ENCODE measurements at regions not wholly inside any gene's neighbourhood (a gene's known extent, or its start where the extent isn't known, plus 50 kb on each side); places are given as distances from the start of the nearest gene placed in this dataset.

DNA sequence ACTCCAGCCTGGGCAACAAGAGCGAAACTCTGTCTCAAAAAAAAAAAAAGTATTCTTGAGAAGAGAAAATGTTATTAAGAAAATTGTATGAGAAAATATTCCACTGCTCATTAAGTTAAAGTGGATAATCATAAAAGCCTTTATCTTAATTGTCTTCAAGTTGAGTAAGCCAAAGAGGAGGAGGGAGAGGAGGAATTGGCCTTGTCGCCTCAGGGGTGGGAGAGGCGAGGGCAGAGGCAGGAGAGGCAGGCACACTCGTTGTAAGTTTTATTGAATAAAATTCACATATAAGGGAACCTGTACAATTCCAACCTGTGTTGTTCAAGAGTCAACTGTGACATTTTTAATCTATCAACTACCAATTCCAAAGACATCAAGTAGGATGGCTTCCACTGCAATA lies 820.3 kb downstream of the USP25 start:
- H3K4me3 Mint-ChIP-seq = no peak overlapping the region
- no peak for ATAC-seq (ENCODE audit: low read depth)
- H3K4me1 Mint-ChIP-seq = no peaks in the 10 kb centered on the region
- no peak overlapping the region for H3K27ac Mint-ChIP-seq
- H3K36me3 Mint-ChIP-seq = no peaks in the 10 kb centered on the region
- no peaks in the 10 kb centered on the region for H3K27me3 Mint-ChIP-seq
- POLR2A ChIA-PET = no interaction called here
- peaks cover 5% of the 10 kb centered on the region for H3K9me3 Mint-ChIP-seq
- DNase-seq = no peak

DNA sequence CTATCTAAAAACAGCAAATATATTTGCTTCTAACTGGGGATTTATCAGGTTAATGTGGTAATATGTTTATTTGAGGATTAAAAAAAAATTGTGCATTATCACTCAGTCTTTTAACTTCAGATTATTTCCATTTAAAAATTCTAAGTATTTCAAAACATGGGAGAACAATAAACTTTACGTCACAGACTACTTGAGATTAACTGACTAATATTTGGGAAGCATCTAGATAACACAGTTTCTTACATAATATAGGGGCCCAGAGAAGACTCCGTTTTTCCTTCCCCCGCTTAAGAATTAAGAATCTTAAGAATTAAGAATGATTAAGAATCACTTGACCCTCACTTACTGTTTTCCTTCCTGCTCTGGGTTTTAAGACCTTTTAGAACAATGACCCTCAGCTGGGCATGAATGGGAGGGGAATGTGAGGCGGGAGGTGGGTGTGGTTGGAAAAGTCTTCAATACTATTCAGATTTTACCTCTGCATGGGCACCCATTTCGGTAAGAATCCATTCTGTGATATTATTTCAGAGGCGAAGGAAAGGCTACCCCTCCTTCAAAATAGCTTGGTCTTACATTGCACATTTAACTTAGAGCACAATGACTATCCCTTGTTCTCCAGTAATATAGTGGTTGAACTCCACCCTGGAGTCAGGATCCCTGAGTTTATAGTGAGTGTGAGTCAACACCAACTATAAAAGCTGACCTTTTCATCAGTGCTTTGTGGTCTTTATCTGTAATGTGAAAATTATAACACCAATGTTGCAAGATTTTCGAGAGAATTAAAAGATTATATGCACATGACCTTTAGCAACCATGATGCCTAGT lies 821.3 kb downstream of the USP25 start:
- Mint-ChIP-seq H3K4me1 (no peaks in the 10 kb centered on the region), H3K4me3 (no peak overlapping the region), H3K27me3 (no peaks in the 10 kb centered on the region), H3K36me3 (no peaks in the 10 kb centered on the region), H3K27ac (no peak overlapping the region), H3K9me3 (peaks cover 6% of the 10 kb centered on the region)
- POLR2A ChIA-PET = no interaction called here
- ATAC-seq (ENCODE audit: low read depth) (no peak), DNase-seq (no peak)

DNA sequence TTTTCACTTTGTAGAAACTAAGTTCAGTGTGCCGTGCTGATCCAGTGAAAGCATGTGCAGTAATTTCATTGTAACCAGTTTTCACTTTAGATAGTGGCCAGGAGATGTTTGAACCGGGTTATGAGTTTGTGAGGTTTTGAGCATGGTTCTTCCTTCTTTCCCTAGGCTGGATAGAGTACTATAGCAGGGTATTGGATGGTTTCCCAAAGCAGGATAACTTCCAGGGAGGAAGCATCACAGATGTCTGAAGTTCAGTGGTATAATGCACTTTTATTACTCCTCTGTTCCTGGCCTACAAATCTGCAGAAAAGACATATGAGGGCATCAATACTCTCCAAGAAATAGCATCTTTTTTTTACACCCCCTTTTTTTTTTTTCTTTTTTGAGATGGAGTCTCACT lies 823.1 kb downstream of the USP25 start:
- no peak overlapping the region for H3K4me3 Mint-ChIP-seq
- DNase-seq (no peak), ATAC-seq (ENCODE audit: low read depth) (no peak)
- H3K36me3 Mint-ChIP-seq = no peaks in the 10 kb centered on the region
- H3K4me1 Mint-ChIP-seq = no peaks in the 10 kb centered on the region
- H3K9me3 Mint-ChIP-seq = peaks cover 6% of the 10 kb centered on the region
- H3K27me3 Mint-ChIP-seq = no peaks in the 10 kb centered on the region
- H3K27ac Mint-ChIP-seq = no peak overlapping the region
- POLR2A ChIA-PET = no interaction called here

DNA sequence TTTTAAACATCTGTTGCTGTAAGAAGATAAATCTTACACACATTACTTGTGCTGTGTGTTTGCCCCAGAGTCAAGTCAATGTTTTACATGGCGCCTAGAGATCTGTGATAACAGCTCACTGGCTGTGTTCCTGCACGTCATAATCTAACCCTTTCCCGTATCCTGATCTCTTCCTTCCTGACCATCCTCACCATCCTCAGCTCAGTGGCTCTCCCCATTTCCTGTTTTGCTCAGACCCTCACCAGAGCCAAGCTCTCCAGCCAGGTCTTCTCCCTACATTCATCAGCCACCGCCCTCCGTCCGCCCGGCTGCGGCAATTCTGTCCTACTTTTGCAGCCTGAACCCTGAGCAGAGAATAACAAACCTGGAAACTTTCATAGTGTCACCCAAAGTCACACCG lies 824.7 kb downstream of the USP25 start:
- H3K9me3 Mint-ChIP-seq = peaks cover 6% of the 10 kb centered on the region
- ATAC-seq (ENCODE audit: low read depth) = no peak
- H3K36me3 Mint-ChIP-seq = no peaks in the 10 kb centered on the region
- POLR2A ChIA-PET = no interaction called here
- no peaks in the 10 kb centered on the region for H3K27me3 Mint-ChIP-seq
- DNase-seq = no peak
- H3K4me3 Mint-ChIP-seq = no peak overlapping the region
- no peaks in the 10 kb centered on the region for H3K4me1 Mint-ChIP-seq
- no peak overlapping the region for H3K27ac Mint-ChIP-seq

DNA sequence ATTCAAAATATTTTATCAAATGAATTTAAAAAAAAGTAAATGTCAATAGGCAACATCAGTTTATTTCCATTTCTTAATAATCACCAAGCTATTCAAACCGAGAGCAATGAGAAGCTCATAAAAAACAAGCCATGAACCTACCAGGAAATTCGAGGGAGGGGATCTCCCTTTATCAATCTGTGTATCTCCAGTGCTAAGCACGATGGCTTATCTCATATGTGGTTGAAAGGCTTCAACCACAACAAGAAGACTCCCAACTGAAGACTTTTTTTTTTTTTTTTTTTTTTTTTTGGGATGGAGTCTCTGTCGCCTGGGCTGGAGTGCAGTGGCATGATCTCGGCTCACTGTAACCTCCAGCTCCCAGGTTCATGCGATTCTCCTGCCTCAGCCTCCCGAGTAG lies 833.3 kb downstream of the USP25 start:
- Mint-ChIP-seq H3K27me3 (no peaks in the 10 kb centered on the region), H3K36me3 (no peaks in the 10 kb centered on the region), H3K4me3 (no peak overlapping the region), H3K27ac (no peak overlapping the region), H3K9me3 (no peaks in the 10 kb centered on the region), H3K4me1 (no peaks in the 10 kb centered on the region)
- ATAC-seq (ENCODE audit: low read depth) (no peak), DNase-seq (no peak)
- POLR2A ChIA-PET = interaction anchor here (0.7 kb wide), 1 partner anchor 92 kb away, joined by 5 read pairs; no protein-coding TSS in a partner anchor

DNA sequence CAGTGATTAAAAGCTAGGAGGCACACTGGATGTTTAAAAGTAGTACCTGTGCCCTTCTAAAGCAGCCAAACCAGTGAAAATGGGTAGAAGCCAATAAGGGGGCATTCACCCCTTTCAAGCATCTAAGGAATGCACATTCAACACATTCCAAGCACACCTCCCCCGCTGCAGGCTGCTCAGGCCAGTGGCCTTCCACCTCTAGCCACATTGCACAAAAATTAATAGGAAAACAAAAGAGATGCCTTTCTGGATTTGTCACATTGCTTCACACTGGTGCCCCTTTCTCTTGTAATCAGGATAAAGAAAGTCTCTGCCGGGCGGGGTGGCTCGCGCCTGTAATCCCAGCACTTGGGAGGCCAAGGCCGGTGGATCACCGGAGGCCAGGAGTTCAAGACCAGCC lies 834.0 kb downstream of the USP25 start:
- Mint-ChIP-seq H3K36me3 (no peaks in the 10 kb centered on the region), H3K9me3 (no peaks in the 10 kb centered on the region), H3K4me3 (no peak overlapping the region), H3K27me3 (no peaks in the 10 kb centered on the region), H3K4me1 (no peaks in the 10 kb centered on the region), H3K27ac (no peak overlapping the region)
- ATAC-seq (ENCODE audit: low read depth) = no peak
- DNase-seq = no peak
- POLR2A ChIA-PET = no interaction called here

DNA sequence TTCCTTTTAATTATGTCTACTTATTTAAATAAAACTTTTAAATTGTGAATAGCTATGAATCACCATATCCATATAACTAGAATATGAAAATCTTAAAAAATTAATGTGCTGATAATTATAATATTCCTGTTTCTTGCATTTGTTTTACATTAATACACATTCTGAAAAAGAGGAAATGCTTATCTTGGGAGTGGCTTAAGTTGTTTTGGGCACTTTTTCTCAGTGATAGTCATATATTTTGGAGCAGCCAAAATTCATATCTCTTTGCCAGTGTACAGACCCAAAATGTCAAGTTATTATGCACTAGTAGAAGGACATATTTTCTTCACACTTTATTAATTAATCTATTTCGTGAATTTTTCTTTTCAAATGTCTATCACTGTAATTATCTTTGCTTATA lies 838.5 kb downstream of the USP25 start:
- DNase-seq = no peak
- Mint-ChIP-seq H3K27ac (no peak overlapping the region), H3K27me3 (no peaks in the 10 kb centered on the region), H3K4me1 (no peaks in the 10 kb centered on the region), H3K4me3 (no peak overlapping the region), H3K9me3 (no peaks in the 10 kb centered on the region), H3K36me3 (no peaks in the 10 kb centered on the region)
- no peak for ATAC-seq (ENCODE audit: low read depth)
- POLR2A ChIA-PET = no interaction called here

DNA sequence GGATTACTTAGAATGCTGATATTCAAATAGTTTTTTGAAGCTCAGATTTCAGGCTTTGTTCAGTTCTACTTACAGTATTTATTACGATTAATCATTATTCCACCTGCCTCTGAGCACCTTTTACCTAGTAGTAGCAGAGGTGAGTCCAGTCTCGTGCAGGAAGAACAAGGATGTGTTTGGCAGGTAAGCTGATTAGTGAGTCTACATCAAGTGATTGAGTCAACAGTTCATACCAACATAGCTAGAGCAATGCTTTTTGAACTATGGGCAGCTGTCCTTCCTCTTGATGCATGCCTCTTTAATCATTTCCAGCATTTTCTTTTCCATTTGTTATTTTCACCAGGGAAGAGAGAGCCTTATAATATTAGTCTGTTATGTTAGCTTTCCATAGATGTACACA lies 838.9 kb downstream of the USP25 start:
- POLR2A ChIA-PET = no interaction called here
- no peaks in the 10 kb centered on the region for H3K27me3 Mint-ChIP-seq
- no peaks in the 10 kb centered on the region for H3K4me1 Mint-ChIP-seq
- DNase-seq (no peak), ATAC-seq (ENCODE audit: low read depth) (no peak)
- no peak overlapping the region for H3K4me3 Mint-ChIP-seq
- H3K36me3 Mint-ChIP-seq = no peaks in the 10 kb centered on the region
- H3K27ac Mint-ChIP-seq = no peak overlapping the region
- H3K9me3 Mint-ChIP-seq = no peaks in the 10 kb centered on the region

DNA sequence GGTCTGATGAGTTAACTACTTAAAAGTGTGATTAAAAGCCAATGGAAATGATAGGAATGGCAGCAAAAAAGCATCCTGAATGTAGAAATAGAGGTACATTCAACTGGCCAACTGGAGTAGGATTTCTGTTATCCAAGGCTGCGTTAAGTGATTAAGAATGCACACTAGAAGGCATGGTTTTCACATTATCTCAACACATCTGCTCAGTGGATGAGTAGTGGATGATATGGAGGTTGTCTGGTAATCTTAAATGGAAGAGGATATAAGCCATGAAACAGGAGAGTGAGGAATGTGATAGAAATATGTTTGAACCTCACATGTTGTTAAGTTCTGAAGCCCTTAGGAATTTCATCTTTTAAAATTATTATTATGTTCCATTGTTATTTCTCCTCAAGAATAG lies 839.9 kb downstream of the USP25 start:
- DNase-seq (no peak), ATAC-seq (ENCODE audit: low read depth) (no peak)
- Mint-ChIP-seq H3K4me3 (no peak overlapping the region), H3K4me1 (no peaks in the 10 kb centered on the region), H3K27me3 (no peaks in the 10 kb centered on the region), H3K36me3 (no peaks in the 10 kb centered on the region), H3K9me3 (no peaks in the 10 kb centered on the region), H3K27ac (no peak overlapping the region)
- POLR2A ChIA-PET = no interaction called here

DNA sequence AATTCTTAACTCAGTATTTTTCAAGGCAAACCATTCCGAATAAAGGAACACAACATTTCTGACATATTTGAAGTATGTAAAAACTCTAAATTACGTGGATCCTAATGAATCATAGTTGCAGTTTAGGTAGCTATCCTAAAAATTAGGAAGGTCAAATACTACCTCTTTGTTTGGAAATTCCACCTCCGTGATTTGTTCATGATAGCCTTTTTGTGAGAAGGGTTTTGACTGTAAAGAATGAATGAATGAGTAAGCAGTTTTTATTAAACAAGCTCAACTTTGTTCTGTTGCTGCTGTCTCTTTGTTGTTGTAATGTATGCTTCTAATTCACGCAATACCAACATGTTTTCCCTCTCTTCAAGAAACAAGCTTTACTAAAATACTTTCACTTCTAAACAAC lies 840.4 kb downstream of the USP25 start:
- Mint-ChIP-seq H3K36me3 (no peaks in the 10 kb centered on the region), H3K4me1 (no peaks in the 10 kb centered on the region), H3K4me3 (no peak overlapping the region), H3K9me3 (no peaks in the 10 kb centered on the region), H3K27ac (no peak overlapping the region), H3K27me3 (no peaks in the 10 kb centered on the region)
- no peak for ATAC-seq (ENCODE audit: low read depth)
- DNase-seq = no peak
- POLR2A ChIA-PET = no interaction called here

DNA sequence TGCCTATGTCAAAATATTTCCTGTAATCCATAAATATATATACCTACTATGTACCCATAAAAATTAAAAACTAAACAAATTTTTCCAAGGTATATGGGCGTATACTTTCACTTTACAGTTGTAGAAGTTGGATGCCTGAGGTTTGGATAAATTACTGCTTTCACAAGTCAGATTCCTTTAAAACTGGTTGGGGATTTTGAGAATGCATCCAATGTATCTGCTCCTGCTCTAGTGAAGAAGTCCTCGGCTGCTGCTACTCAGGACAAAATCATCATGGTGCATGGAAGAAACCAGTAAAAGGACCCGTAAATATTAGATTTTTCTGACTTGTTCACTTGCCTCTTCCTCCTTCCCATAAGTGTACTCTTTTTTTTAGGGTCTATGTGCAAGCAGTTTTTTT lies 841.1 kb downstream of the USP25 start:
- Mint-ChIP-seq H3K4me1 (no peaks in the 10 kb centered on the region), H3K9me3 (no peaks in the 10 kb centered on the region), H3K27me3 (no peaks in the 10 kb centered on the region), H3K36me3 (no peaks in the 10 kb centered on the region), H3K4me3 (no peak overlapping the region), H3K27ac (no peak overlapping the region)
- POLR2A ChIA-PET = no interaction called here
- ATAC-seq (ENCODE audit: low read depth) (no peak), DNase-seq (no peak)

DNA sequence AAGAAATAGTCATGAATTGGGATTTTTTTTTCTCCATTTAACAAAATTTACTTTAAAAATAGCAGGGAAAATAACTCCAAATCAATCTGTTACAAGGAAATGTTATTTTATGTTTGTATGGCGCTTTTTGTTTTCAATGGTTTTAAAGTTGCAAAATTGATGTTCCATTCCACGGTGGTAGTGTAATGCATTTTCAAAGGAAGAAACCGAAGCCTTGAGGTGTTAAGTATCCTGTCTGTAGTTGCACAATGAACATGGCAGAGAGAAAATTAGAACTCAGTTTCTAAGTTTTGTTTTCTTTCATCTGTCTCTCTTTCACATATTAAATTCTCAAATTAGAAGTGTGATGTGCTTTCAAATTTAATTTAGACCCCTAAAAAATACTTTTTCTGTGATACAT lies 841.8 kb downstream of the USP25 start:
- Mint-ChIP-seq H3K4me1 (no peaks in the 10 kb centered on the region), H3K9me3 (no peaks in the 10 kb centered on the region), H3K36me3 (no peaks in the 10 kb centered on the region), H3K27me3 (no peaks in the 10 kb centered on the region), H3K4me3 (no peak overlapping the region), H3K27ac (no peak overlapping the region)
- DNase-seq (no peak), ATAC-seq (ENCODE audit: low read depth) (no peak)
- POLR2A ChIA-PET = no interaction called here

DNA sequence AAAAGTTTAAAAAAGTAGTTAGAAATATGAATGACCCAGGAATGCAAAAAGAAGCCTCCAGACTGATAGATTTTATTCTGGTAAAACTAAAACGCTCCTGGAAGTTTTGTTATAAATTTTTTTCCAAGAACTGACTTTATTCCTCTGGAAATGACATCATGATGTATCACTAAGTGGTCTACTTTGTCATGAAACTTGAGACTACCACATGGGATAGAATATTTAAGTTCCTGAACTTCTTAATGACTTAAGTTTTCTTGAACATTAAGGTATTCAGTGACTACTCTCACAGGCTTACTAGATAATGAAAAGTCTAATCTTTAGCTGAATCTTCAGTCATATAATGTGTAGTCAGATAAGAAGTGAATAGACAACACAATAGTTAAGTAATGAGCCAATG lies 842.2 kb downstream of the USP25 start:
- no peaks in the 10 kb centered on the region for H3K27me3 Mint-ChIP-seq
- POLR2A ChIA-PET = no interaction called here
- ATAC-seq (ENCODE audit: low read depth) = no peak
- H3K4me3 Mint-ChIP-seq = no peak overlapping the region
- no peaks in the 10 kb centered on the region for H3K36me3 Mint-ChIP-seq
- no peaks in the 10 kb centered on the region for H3K4me1 Mint-ChIP-seq
- H3K27ac Mint-ChIP-seq = no peak overlapping the region
- H3K9me3 Mint-ChIP-seq = no peaks in the 10 kb centered on the region
- no peak for DNase-seq

DNA sequence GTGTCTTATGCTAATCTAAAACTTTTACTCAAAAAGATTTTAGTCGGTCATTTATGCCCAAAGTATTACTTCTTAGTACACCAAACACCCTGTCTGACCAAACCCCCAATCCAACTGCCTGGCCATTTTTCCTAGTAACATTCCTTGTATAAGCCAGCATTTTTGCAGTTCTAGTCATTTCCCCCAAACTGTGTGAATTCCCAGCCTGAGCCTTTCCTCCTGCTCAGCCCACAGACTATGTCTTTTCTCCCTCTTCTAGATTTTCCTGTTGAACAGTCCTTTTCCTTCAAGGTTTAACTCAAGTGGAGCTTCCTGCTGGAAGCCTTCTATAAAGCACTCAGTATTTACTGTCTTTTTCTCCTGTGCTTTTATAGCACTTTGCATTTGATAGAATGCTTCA lies 843.8 kb downstream of the USP25 start:
- no peak overlapping the region for H3K27ac Mint-ChIP-seq
- DNase-seq = no peak
- no peak for ATAC-seq (ENCODE audit: low read depth)
- H3K9me3 Mint-ChIP-seq = no peaks in the 10 kb centered on the region
- H3K4me3 Mint-ChIP-seq = no peak overlapping the region
- H3K27me3 Mint-ChIP-seq = no peaks in the 10 kb centered on the region
- no peaks in the 10 kb centered on the region for H3K4me1 Mint-ChIP-seq
- POLR2A ChIA-PET = no interaction called here
- H3K36me3 Mint-ChIP-seq = no peaks in the 10 kb centered on the region

DNA sequence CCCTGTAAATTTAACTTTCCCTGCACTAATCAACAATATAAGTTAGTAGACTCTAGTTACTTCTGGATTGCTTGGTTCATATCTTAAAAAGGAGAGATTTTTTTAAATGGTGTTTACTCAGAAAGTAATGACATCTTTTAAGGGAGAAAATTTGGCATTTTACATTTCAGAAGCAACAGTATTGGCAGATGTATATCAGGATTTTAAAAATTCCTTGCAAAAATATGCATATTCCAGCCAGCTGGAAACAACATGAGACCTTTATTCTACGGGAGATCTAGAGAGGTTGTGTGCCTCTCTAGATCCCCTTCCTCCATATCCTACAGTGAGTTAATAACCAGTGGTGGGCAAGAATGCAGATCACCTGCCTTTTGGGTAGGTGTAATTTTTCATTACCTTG lies 848.2 kb downstream of the USP25 start:
- ATAC-seq (ENCODE audit: low read depth) (no peak), DNase-seq (no peak)
- H3K36me3 Mint-ChIP-seq = no peaks in the 10 kb centered on the region
- H3K9me3 Mint-ChIP-seq = no peaks in the 10 kb centered on the region
- no peak overlapping the region for H3K27ac Mint-ChIP-seq
- no peaks in the 10 kb centered on the region for H3K4me1 Mint-ChIP-seq
- POLR2A ChIA-PET = no interaction called here
- no peak overlapping the region for H3K4me3 Mint-ChIP-seq
- H3K27me3 Mint-ChIP-seq = no peaks in the 10 kb centered on the region
